Prostate gland (tissue), 2 donors: ENCODE measurements at regions not wholly inside any gene's neighbourhood (a gene's known extent, or its start where the extent isn't known, plus 50 kb on each side); places are given as distances from the start of the nearest gene placed in this dataset.

Experiments
- CTCF ChIP-seq, 4 experiments: fragments of 200-600 bp in 2 of 4; fragments of 450-650 bp in 2 of 4; sonication (generic) in 2 of 4; IDR thresholded peaks; 1 replicate in 3 of 4; 2 replicates in 1 of 4; pipeline ENCODE4 v1.5.1; 2016 to 2019; ENCODE audit warnings: antibody characterized with exemption in 4 of 4, mild to moderate bottlenecking in 2 of 4, moderate library complexity in 2 of 4
- POLR2AphosphoS5 ChIP-seq: sonication (generic); formaldehyde crosslinking; IDR thresholded peaks from one replicate; pipeline ENCODE4 v1.6.1; 2017; ENCODE audit warnings: antibody characterized with exemption

GRCh38 chrX:145727476-145727875 is 90.2 kb upstream of the SLITRK2 start:
- TF ChIP-seq CTCF (IDR thresholded peaks at IDR 0.05): no peak
- no peak for TF ChIP-seq POLR2AphosphoS5
